Skeletal muscle cell (primary cell): ENCODE measurements at regions not wholly inside any gene's neighbourhood (a gene's known extent, or its start where the extent isn't known, plus 50 kb on each side); places are given as distances from the start of the nearest gene placed in this dataset.

Source experiments
- DNase-seq: peaks from one replicate; pipeline ENCODE4 v3.0.0-alpha.2; 2010; ENCODE audit warnings: low read depth
- H3K4me3 ChIP-seq: 2 replicates; pipeline ENCODE4 v1.5.1; 2011; ENCODE audit warnings: low read depth, mild to moderate bottlenecking, control low read depth, low read length, moderate library complexity

GRCh38 chr3:21357241-21357640, 393.8 kb downstream of the ZNF385D start:
- no peak overlapping the region for H3K4me3 ChIP-seq
- DNase-seq = peak; percentile 18

- no peak overlapping the region for H3K4me3 ChIP-seq
- DNase-seq = no peak
Measured at GRCh38 chr3:21356402-21356801, 394.6 kb downstream of the ZNF385D start.

DNA sequence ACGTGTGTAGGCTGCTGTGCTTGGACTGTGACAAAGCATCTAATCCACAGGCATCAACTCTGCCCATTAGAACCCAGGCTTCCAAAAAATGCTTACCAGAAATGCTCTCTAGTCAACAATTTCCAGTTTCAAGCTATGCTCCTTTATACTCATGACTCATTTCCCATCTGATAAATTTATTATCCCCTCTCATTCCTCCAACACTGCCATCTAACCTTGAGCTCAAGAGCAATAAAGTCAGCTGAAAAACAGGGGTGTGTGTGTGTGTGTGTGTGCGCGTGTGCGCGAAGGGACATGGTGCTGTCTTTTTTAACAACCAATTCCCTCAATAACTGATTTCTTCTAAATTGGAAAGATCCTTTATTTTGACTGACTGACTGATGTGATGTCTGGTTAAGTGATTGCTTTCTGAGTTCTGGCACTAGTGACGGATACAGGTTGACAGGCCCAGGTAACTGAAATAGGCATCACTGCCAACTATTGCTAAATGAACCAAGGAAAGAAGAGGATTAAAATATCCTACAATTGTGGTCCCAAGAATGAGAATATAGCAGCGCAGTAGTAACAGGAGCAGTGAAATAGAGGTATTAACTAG, 405.5 kb downstream of the ZNF385D start:
- no peak for DNase-seq
- H3K4me3 ChIP-seq = no peak overlapping the region

DNA sequence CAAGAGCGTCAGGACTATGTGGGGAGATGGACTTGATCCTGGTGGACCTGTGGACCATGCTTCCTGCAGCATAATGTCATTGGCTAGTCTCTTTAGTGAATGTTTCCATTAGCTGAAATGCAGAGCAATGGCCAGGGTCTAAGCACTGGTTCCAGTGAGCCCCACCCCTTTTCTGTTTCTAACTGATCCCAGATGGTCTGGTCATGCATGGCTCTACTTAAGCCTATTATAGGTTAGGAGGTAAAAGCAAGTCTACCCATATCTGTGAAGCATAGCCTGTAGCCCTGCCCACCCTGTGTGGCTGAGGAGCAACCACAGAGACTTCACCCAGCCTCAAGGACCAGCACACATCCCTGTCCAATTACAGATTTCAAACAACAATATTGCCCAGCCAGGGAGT, 419.2 kb downstream of the ZNF385D start:
- H3K4me3 ChIP-seq = no peak overlapping the region
- DNase-seq = no peak

GRCh38 chr3:21331321-21331720, 419.7 kb downstream of the ZNF385D start:
- no peak for DNase-seq
- H3K4me3 ChIP-seq = no peak overlapping the region

DNA sequence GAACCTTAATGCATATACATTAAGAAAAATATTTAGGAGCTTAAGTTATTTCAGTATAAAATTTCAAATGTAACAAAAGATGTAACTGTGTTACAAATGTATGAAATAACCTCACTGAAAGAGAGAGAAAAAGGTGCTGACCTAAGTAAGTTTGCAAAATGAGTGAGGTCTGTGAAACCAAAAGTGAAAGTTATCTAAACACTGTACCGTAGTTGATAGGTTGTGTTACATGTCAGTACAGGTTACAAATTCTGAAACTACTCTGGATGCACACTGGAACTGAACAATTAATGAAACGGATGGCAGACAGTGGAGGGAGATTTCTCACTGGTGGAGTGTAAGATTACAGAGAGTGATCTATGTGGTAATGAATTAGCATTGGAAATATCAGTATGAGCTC, 420.7 kb downstream of the ZNF385D start:
- no peak for DNase-seq

DNA sequence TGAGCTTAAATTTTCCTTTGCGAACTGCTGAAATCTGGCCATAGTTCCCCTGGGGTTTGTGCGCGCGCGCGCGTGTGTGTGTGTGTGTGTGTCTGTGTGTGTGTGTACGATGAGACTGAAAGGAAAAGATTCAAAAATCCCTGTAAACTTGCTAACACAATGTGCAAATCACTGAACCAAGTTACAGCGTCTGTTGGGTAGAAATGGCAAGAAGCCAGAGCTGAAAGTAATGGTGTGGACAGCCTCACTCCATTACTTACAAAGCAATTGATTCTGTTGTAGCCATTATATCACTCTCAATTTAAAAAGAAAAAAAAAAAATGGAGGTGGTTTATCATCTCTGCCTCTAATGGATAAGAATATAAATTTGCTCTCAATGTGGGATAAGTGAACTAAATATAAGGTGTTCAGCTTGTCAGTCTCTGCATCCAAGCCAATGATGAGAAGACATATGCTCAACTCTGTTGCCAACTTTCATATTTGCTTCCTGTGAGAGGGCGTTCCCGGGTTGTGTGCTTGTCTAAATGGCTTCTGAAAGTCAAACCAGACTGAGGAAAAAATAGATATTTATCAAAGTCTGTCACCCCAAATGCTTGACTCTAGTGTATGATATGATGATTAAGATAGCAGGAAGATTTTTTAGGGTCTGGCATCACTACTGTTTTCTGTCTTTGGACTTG, 422.2 kb downstream of the ZNF385D start:
- DNase-seq = no peak

More for the DNA sequence above, 420.7 kb downstream of the ZNF385D start:
- H3K4me3 ChIP-seq = no peak overlapping the region

DNA sequence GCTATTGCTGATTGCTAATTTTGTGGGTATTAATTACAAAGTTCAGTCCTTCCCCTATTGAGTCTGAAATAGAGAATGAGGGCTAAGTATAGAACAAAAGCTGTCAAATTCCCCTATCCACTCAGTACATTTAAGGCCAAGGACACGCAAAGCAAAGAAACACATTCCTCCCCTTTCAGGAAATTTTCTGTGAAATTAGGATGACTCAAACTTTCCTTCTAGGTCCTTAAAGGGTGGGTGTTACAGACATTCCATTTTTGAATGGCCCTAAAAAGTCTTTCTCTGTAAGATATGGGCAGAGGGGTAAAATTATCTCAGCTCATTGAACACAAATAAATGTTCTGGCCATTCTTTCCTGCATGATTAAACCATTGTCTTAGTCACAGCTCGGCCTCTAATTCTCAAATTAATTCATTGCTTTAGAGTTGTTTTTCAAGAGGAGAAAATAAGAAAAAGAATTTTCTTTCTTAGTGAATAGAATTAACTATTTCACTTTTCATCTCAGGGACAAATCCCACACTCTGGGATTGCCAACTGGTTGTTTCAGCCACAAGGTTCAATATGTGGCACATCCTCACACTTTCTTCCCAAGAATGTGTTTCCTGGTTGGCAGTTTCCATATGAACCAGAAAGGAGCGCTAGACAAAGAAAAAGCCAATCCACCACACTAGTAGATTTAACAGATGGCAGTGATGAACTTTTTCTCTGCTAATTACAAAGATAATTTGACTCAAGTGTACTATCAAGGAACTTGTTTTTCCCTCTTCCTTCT, 424.1 kb downstream of the ZNF385D start:
- no peak overlapping the region for H3K4me3 ChIP-seq
- DNase-seq = peak; percentile 25

More for the DNA sequence above, 422.2 kb downstream of the ZNF385D start:
- H3K4me3 ChIP-seq = no peak overlapping the region

DNA sequence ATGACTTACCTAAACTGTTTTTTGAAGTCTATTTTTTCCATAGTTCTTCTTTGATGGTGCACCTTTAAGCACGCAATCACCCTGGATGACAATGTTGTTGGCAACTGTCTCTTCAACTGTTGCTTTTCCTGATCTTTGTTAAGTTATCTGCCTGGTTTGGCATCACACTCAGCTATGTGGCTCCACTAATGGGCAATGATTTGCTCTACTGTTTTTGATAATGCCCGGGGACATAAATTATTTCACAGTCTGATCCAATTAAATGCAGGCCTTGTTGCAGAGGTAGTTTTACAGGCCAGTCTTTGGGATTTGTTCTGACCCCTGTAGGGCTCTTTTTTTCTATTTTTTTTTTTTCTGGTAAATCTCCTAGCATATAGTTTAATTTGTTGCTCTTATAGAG, 436.3 kb downstream of the ZNF385D start:
- H3K4me3 ChIP-seq = no peak overlapping the region
- DNase-seq = no peak

GRCh38 chr3:21310891-21311290, 440.1 kb downstream of the ZNF385D start:
- H3K4me3 ChIP-seq = no peak overlapping the region
- no peak for DNase-seq

DNA sequence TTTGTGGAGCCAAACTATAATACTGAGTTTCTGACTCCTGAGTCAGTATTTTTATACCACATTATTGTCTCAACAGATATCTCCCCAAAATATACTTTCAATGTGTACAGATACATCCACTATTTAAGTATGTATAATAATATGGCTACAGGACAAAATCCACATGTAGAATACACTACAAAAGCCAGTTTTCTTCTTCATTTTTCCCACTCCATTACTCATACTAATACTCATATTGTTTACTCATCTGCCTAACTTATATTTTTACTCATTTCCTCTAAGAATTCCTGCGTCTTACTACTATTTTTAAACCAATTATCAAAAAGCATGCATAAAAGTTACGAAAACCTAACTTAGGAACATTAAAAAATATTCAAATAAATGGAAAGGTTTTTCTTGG, 440.8 kb downstream of the ZNF385D start:
- DNase-seq = no peak
- H3K4me3 ChIP-seq = no peak overlapping the region

DNA sequence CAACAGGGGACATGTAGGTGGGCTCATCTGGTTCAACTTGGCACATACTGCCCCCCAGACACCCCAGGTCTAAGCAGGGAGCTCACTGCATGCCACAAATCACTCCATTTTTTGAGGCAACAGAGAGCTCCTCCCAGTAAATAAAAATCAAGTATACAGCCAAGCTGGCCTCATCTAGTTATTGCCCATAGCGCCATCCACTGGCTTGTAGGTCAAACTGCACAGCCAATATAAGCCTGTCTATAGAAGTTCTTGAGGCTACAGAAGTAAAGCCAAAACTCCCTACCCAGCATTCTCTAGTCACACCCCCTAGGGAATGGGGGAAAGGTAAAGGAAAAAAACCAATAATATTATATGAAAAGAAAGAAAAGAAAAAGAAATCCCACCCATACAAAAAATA, 453.7 kb downstream of the ZNF385D start:
- no peak overlapping the region for H3K4me3 ChIP-seq
- DNase-seq = no peak

DNA sequence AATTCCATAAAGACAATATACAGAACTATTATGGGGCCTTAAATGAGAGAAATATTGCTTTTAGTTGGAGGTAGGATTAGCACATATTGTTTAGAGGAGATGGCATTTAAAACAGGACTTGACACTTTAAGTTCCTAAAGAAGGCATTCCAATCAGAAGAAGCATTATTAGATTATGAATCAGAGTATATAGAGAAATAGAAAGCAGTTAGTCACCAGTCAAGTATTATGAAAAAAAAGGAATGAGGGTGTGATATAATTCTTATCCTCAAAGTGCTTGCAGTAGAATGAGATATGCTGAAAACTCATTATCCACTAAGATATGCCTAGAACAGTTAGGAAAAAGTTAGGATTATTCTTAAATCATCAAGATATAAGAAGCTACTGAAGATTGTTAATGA, 456.2 kb downstream of the ZNF385D start:
- DNase-seq = no peak
- no peak overlapping the region for H3K4me3 ChIP-seq

GRCh38 chr3:21292971-21293370, 458.0 kb downstream of the ZNF385D start:
- no peak overlapping the region for H3K4me3 ChIP-seq
- DNase-seq = no peak

- no peak for DNase-seq
- no peak overlapping the region for H3K4me3 ChIP-seq
Measured at GRCh38 chr3:21290557-21290956, 460.5 kb downstream of the ZNF385D start.

GRCh38 chr3:21274079-21274571, 476.9 kb downstream of the ZNF385D start:
- H3K4me3 ChIP-seq = no peak overlapping the region

GRCh38 chr3:21273259-21274025, 477.6 kb downstream of the ZNF385D start:
- H3K4me3 ChIP-seq = no peak overlapping the region
- DNase-seq = no peak

More at GRCh38 chr3:21274079-21274571, 476.9 kb downstream of the ZNF385D start:
- DNase-seq = no peak

DNA sequence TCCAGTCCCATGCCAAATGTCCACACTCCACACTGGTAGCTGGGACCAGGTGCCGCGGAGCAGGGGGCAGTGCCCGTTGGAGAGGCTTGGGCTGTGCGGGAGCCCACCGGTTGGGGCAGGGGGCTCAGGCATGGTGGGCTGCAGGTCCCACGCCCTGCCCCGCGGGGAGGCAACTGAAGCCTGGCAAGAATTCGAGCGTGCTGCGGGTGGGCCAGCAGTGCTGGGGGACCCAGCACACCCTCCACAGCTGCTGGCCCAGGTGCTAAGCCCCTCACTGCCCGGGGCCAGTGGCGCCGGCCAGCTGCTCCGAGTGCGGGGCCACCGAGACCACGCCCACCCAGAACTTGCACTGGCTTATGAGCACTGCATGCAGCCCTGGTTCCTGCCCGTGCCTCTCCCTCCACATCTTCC, 479.4 kb downstream of the ZNF385D start:
- no peak overlapping the region for H3K4me3 ChIP-seq
- DNase-seq = no peak

GRCh38 chr3:21269882-21270281, 481.1 kb downstream of the ZNF385D start:
- no peak overlapping the region for H3K4me3 ChIP-seq
- DNase-seq = no peak

GRCh38 chr3:21260507-21260906, 490.5 kb downstream of the ZNF385D start:
- H3K4me3 ChIP-seq = no peak overlapping the region
- DNase-seq = no peak
